ENCODE measurements at regions not wholly inside any gene's neighbourhood (a gene's known extent, or its start where the extent isn't known, plus 50 kb on each side); places are given as distances from the start of the nearest gene placed in this dataset.

DNA sequence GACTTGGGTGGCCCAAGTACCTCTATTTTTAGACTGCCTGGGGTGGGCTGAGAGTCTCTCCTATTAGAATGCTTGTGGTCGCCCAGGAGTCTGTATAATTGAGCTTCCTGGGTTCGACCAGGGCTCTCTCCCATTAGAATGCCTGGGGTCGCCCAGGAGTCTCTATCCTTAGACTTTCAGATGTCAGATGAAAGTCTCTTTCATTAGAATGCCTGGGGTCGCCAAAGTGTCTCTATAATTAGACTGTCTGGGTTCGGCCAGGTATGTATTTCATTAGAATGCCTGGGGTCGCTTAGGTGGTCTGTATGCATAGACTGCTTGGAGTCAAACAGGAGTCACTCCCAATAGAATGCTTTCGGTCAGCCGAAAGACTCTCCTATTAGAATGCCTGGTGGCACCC is 1471.7 kb downstream of the UQCRFS1 start:
- WGBS, 3 donors, result 89 to 94% (median 90%) methylated on average over 8 of the region's 8 CpGs
- Histone ChIP-seq H3K9me3 (no peaks in the 10 kb centered on the region), H3K4me1 (peaks cover 18% of the 10 kb centered on the region), H3K27me3 (ENCODE audit: insufficient read depth in 3 of 3, low read length in 2 of 3) (no peaks in the 10 kb centered on the region), H3K36me3 (ENCODE audit: insufficient read depth in 1 of 2, low read depth in 1 of 2) (peaks cover 0 to 5% of the 10 kb centered on the region in 2 donors), H3K4me3 (no peak overlapping the region), H3K27ac (no peak overlapping the region)
- DNase-seq (no peak), ATAC-seq (no peak)
- intact Hi-C loops (cut with DNase I), result loop anchor here in 1 of 2 donors (10.0 kb wide), 1 partner anchor 66 kb away; no protein-coding TSS in a partner anchor
- TF ChIP-seq, protein P1, sequence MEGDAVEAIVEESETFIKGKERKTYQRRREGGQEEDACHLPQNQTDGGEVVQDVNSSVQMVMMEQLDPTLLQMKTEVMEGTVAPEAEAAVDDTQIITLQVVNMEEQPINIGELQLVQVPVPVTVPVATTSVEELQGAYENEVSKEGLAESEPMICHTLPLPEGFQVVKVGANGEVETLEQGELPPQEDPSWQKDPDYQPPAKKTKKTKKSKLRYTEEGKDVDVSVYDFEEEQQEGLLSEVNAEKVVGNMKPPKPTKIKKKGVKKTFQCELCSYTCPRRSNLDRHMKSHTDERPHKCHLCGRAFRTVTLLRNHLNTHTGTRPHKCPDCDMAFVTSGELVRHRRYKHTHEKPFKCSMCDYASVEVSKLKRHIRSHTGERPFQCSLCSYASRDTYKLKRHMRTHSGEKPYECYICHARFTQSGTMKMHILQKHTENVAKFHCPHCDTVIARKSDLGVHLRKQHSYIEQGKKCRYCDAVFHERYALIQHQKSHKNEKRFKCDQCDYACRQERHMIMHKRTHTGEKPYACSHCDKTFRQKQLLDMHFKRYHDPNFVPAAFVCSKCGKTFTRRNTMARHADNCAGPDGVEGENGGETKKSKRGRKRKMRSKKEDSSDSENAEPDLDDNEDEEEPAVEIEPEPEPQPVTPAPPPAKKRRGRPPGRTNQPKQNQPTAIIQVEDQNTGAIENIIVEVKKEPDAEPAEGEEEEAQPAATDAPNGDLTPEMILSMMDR (IDR thresholded peaks at IDR 0.05), result no peak

DNA sequence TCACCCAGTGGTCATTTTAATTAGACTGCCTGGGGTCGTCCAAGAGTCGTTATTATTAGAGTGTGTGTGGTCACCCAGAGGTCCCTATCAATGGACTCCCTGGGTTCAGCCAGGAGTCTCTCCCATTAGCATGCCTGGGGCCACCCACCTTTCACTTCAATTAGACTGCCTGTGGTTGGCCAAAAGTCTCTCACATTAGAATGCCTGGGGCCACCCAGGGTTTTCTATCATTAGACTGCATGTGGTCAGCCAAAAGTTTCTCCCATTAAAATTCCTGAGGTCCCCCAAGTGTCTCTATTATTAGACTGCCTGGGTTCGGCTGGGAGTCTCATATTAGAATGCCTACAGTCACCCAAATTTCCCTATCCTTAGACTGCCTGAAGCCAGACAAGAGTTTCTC is 1472.6 kb downstream of the UQCRFS1 start:
- Histone ChIP-seq H3K27ac (no peak overlapping the region), H3K4me3 (no peak overlapping the region), H3K27me3 (ENCODE audit: insufficient read depth in 3 of 3, low read length in 2 of 3) (no peaks in the 10 kb centered on the region), H3K4me1 (peaks cover 10% of the 10 kb centered on the region), H3K36me3 (ENCODE audit: insufficient read depth in 1 of 2, low read depth in 1 of 2) (peaks cover 0 to 5% of the 10 kb centered on the region in 2 donors), H3K9me3 (no peaks in the 10 kb centered on the region)
- TF ChIP-seq, protein P1 (IDR thresholded peaks at IDR 0.05), result no peak
- DNase-seq, result no peak
- no peak for ATAC-seq
- 47 to 52% (median 52%) methylated on average over 3 of the region's 3 CpGs for WGBS, 3 donors
- intact Hi-C loops (cut with DNase I), result loop anchor here in 1 of 2 donors (10.0 kb wide), 1 partner anchor 66 kb away; no protein-coding TSS in a partner anchor

DNA sequence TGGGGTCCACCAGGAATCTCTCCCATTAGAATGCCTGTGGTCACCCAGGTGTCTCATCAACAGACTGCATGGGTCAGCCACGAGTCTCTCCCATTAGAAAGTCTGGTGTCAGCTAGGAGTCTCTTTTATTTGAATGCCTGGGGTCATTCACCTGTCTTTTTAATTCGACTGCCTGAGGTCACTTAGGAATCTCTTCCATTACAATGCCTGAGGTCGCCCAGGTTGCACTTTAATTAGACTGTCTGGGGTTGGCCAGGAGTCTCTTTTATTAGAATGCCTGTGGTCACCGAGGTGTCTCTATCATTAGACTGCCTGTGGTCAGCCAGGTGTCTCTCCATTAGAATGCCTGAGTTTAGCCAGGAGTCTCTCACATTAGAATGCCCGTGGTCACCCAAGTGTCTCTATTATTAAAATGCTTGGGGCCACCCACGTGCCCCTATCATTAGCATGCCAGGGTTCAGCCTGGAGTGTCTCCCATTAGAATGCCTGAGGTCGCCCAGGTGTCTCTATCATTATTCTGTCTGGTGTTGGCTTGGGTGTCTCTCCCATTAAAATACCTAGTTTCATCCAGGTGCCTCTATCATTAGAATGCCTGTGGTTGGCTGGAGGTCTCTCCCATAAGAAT is 1474.3 kb downstream of the UQCRFS1 start:
- ATAC-seq (no peak), DNase-seq (no peak)
- H3K36me3 ChIP-seq (ENCODE audit: insufficient read depth in 1 of 2, low read depth in 1 of 2), result peaks cover 0 to 5% of the 10 kb centered on the region in 2 donors
- TF ChIP-seq, protein P1 (IDR thresholded peaks at IDR 0.05), result no peak
- no peaks in the 10 kb centered on the region for H3K9me3 ChIP-seq
- peaks cover 6% of the 10 kb centered on the region for H3K4me1 ChIP-seq
- H3K4me3 ChIP-seq, result no peak overlapping the region
- WGBS, 3 donors, result 72 to 86% (median 84%) methylated on average over 7 of the region's 7 CpGs
- intact Hi-C loops (cut with DNase I), result no loop called here
- no peak overlapping the region for H3K27ac ChIP-seq
- no peaks in the 10 kb centered on the region for H3K27me3 ChIP-seq (ENCODE audit: insufficient read depth in 3 of 3, low read length in 2 of 3)

DNA sequence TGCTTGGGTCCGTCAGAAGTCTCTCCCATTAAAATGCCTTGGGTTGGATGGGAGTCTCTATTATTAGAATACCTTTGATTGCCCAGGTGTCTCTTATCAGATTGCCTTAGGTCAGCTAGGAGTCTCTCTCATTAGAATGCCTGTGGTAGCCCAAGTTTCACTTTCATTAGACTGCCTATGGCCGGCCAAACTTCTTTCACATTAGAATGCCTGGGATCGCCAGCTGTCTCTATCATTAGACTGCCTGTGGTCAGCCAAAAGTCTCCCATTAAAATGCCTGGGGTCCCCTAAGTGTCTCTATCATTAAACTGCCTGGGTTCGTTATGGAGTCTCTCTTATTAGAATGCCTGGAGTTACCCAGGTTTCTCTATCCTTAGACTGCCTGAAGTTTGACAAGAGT is 1476.7 kb downstream of the UQCRFS1 start:
- Histone ChIP-seq H3K36me3 (ENCODE audit: insufficient read depth in 1 of 2, low read depth in 1 of 2) (peaks cover 0 to 5% of the 10 kb centered on the region in 2 donors), H3K9me3 (no peaks in the 10 kb centered on the region), H3K27me3 (ENCODE audit: insufficient read depth in 3 of 3, low read length in 2 of 3) (no peaks in the 10 kb centered on the region), H3K27ac (no peak overlapping the region), H3K4me1 (peaks cover 8% of the 10 kb centered on the region), H3K4me3 (no peak overlapping the region)
- 71 to 81% (median 80%) methylated on average over 4 of the region's 4 CpGs for WGBS, 3 donors
- intact Hi-C loops (cut with DNase I), result no loop called here
- no peak for ATAC-seq
- no peak for DNase-seq
- TF ChIP-seq, protein P1 (IDR thresholded peaks at IDR 0.05), result no peak

DNA sequence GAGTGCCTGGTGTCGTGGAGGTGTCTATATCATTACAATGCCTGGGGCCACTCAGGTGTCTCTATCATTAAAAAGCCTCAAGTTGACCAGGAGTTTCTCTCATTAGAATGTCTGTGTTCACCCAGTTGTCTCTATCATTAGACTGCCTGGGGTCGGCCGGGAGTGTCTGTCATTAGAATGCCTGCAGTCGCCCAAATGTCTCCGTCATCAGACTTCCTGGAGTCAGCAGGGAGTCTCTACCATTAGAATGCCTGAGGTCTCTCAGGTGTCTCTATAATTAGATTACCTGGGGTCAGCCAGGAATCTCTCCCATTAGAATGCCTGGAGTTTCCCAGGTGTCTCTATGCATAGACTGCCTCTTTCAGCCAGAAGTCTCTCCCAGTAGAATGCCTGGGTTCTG is 1477.6 kb downstream of the UQCRFS1 start:
- 90 to 93% (median 91%) methylated on average over 5 of the region's 5 CpGs for WGBS, 3 donors
- no peak overlapping the region for H3K4me3 ChIP-seq
- TF ChIP-seq, protein P1 (IDR thresholded peaks at IDR 0.05), result no peak
- no peak overlapping the region for H3K27ac ChIP-seq
- DNase-seq (no peak), ATAC-seq (no peak)
- no peaks in the 10 kb centered on the region for H3K9me3 ChIP-seq
- H3K36me3 ChIP-seq (ENCODE audit: insufficient read depth in 1 of 2, low read depth in 1 of 2), result peaks cover 0 to 5% of the 10 kb centered on the region in 2 donors
- peaks cover 8% of the 10 kb centered on the region for H3K4me1 ChIP-seq
- intact Hi-C loops (cut with DNase I), result no loop called here
- H3K27me3 ChIP-seq (ENCODE audit: insufficient read depth in 3 of 3, low read length in 2 of 3), result no peaks in the 10 kb centered on the region

Measured in psoas muscle (tissue), 7 donors.